Body of pancreas (tissue), 4 donors: ENCODE measurements at regions not wholly inside any gene's neighbourhood (a gene's known extent, or its start where the extent isn't known, plus 50 kb on each side); places are given as distances from the start of the nearest gene placed in this dataset.

Experiments used
- CTCF ChIP-seq, 7 experiments: fragments of 450-650 bp in 4 of 7; fragments of 200-600 bp in 3 of 7; sonication (generic) in 3 of 7; IDR thresholded peaks; one replicate each; pipeline ENCODE4 v1.5.1; 2016 to 2019; ENCODE audit warnings: antibody characterized with exemption in 7 of 7
- POLR2A ChIP-seq, 3 donors: fragments of 450-650 bp; IDR thresholded peaks; one replicate each; pipeline ENCODE4 v1.6.1; 2016; ENCODE audit warnings: antibody characterized with exemption in 3 of 3, mild to moderate bottlenecking in 2 of 3

- TF ChIP-seq CTCF (IDR thresholded peaks at IDR 0.05) (no peak), POLR2A (IDR thresholded peaks at IDR 0.05) (no peak)
These were observed 464.9 kb downstream of the PCDH7 start for GRCh38 chr4:31185014-31185585.
